H9 (cell line): ENCODE measurements at regions not wholly inside any gene's neighbourhood (a gene's known extent, or its start where the extent isn't known, plus 50 kb on each side); places are given as distances from the start of the nearest gene placed in this dataset.

Experiments used
- DNase-seq: peaks from one replicate; pipeline ENCODE4 v3.0.0-alpha.2; 2017
- H2AFZ ChIP-seq: one replicate; pipeline ENCODE4 v1.6.1; 2013; ENCODE audit warnings: mild to moderate bottlenecking, low read length, control low read depth, moderate library complexity
- H2AK5ac ChIP-seq: 2 replicates; pipeline ENCODE4 v1.6.1; 2013; ENCODE audit warnings: low read length, control low read depth, mixed read lengths; ENCODE audit not compliant: insufficient read length
- H2BK120ac ChIP-seq: one replicate; pipeline ENCODE4 v1.6.1; 2013; ENCODE audit warnings: low read depth, mild to moderate bottlenecking, low read length, control low read depth, inconsistent platforms; ENCODE audit not compliant: poor library complexity, severe bottlenecking
- H2BK12ac ChIP-seq: 2 replicates; pipeline ENCODE4 v1.6.1; 2013; ENCODE audit warnings: low read length, control low read depth, mixed read lengths, low read depth; ENCODE audit not compliant: insufficient read length
- H2BK15ac ChIP-seq: 2 replicates; pipeline ENCODE4 v1.6.1; 2013; ENCODE audit warnings: low read depth, low read length, control low read depth
- H2BK20ac ChIP-seq: one replicate; pipeline ENCODE4 v1.6.1; 2013; ENCODE audit warnings: low read depth, mild to moderate bottlenecking, low read length, control low read depth, inconsistent platforms; ENCODE audit not compliant: poor library complexity, severe bottlenecking
- H2BK5ac ChIP-seq: 2 replicates; pipeline ENCODE4 v1.6.1; 2013; ENCODE audit warnings: low read length, control low read depth, mixed read lengths; ENCODE audit not compliant: insufficient read length
- H3K14ac ChIP-seq: 2 replicates; pipeline ENCODE4 v1.6.1; 2013; ENCODE audit warnings: low read length, control low read depth; ENCODE audit not compliant: insufficient read depth
- H3K18ac ChIP-seq: 2 replicates; pipeline ENCODE4 v1.6.1; 2013; ENCODE audit warnings: low read depth, mild to moderate bottlenecking, mixed read lengths, low read length, control low read depth; ENCODE audit not compliant: insufficient read length
- H3K23ac ChIP-seq: 2 replicates; pipeline ENCODE4 v1.6.1; 2013; ENCODE audit warnings: low read length, control low read depth, mixed read lengths, low read depth; ENCODE audit not compliant: insufficient read length
- H3K23me2 ChIP-seq: 2 replicates; pipeline ENCODE4 v1.6.1; 2013; ENCODE audit warnings: low read depth, mild to moderate bottlenecking, mixed read lengths, low read length, control low read depth; ENCODE audit not compliant: insufficient read length, poor library complexity, severe bottlenecking
- H3K27ac ChIP-seq: 2 replicates; pipeline ENCODE4 v1.5.1; 2013; ENCODE audit warnings: low read length, control low read depth, mixed read lengths, low read depth; ENCODE audit not compliant: insufficient read length
- H3K27me3 ChIP-seq: 2 replicates; pipeline ENCODE4 v1.6.1; 2013; ENCODE audit warnings: low read length, control low read depth, inconsistent platforms; ENCODE audit not compliant: insufficient read depth
- H3K4ac ChIP-seq: 2 replicates; pipeline ENCODE4 v1.6.1; 2013; ENCODE audit warnings: low read depth, mild to moderate bottlenecking, control low read depth, inconsistent platforms, low read length, moderate library complexity
- H3K4me1 ChIP-seq: 2 replicates; pipeline ENCODE4 v1.6.1; 2013; ENCODE audit warnings: low read length, control low read depth, inconsistent platforms; ENCODE audit not compliant: insufficient read depth
- H3K4me2 ChIP-seq: 2 replicates; pipeline ENCODE4 v1.6.1; 2013; ENCODE audit warnings: low read length, control low read depth, mixed read lengths; ENCODE audit not compliant: insufficient read length, insufficient read depth
- H3K56ac ChIP-seq: 2 replicates; pipeline ENCODE4 v1.6.1; 2013; ENCODE audit warnings: low read depth, mild to moderate bottlenecking, mixed read lengths, low read length, control low read depth; ENCODE audit not compliant: insufficient read length
- H3K79me1 ChIP-seq: 2 replicates; pipeline ENCODE4 v1.6.1; 2013; ENCODE audit warnings: low read depth, mild to moderate bottlenecking, moderate library complexity, low read length, control low read depth, inconsistent platforms; ENCODE audit not compliant: insufficient read depth, poor library complexity, severe bottlenecking
- H3K79me2 ChIP-seq: 2 replicates; pipeline ENCODE4 v1.6.1; 2013; ENCODE audit warnings: low read length, control low read depth, inconsistent platforms; ENCODE audit not compliant: insufficient read depth
- H3K9ac ChIP-seq: 2 replicates; pipeline ENCODE4 v1.6.1; 2013; ENCODE audit warnings: low read length, control low read depth, mixed read lengths; ENCODE audit not compliant: insufficient read length; ENCODE audit errors: extremely low read depth
- H3K9me3 ChIP-seq: one replicate; pipeline ENCODE4 v1.6.1; 2013; ENCODE audit warnings: low read depth, low read length, inconsistent platforms; ENCODE audit not compliant: control insufficient read depth
- H3T11ph ChIP-seq: one replicate; pipeline ENCODE4 v1.6.1; 2013; ENCODE audit warnings: mild to moderate bottlenecking, low read length, control low read depth, inconsistent platforms
- H4K20me1 ChIP-seq: one replicate; pipeline ENCODE4 v1.6.1; 2013; ENCODE audit not compliant: control insufficient read depth, insufficient read length, insufficient read depth
- H4K5ac ChIP-seq: 2 replicates; pipeline ENCODE4 v1.6.1; 2013; ENCODE audit warnings: low read depth, mild to moderate bottlenecking, mixed read lengths, low read length, control low read depth; ENCODE audit not compliant: insufficient read length
- H4K8ac ChIP-seq: replicated peaks from 2 replicates; pipeline ENCODE4 v1.6.1; 2013; ENCODE audit warnings: low read length, control low read depth, mixed read lengths, low read depth; ENCODE audit not compliant: insufficient read length
- H4K91ac ChIP-seq: 2 replicates; pipeline ENCODE4 v1.6.1; 2013; ENCODE audit warnings: low read depth, mild to moderate bottlenecking, moderate library complexity, mixed read lengths, low read length, control low read depth; ENCODE audit not compliant: insufficient read length
- H3K27ac Mint-ChIP-seq, 3 experiments: 2 replicates in 2 of 3; 3 replicates in 1 of 3; pipeline ENCODE4 v1.8.0; 2020 to 2021; ENCODE audit warnings: mixed read lengths in 3 of 3, mild to moderate bottlenecking in 1 of 3, moderate library complexity in 1 of 3
- H3K27me3 Mint-ChIP-seq: 2 replicates; pipeline ENCODE4 v1.8.0; 2021; ENCODE audit warnings: low read depth, mild to moderate bottlenecking, moderate library complexity, mixed read lengths
- H3K36me3 Mint-ChIP-seq, 3 experiments: 2 replicates in 2 of 3; 3 replicates in 1 of 3; pipeline ENCODE4 v1.8.0; 2020 to 2021; ENCODE audit warnings: low read depth in 3 of 3, mixed read lengths in 3 of 3; ENCODE audit not compliant: insufficient read depth in 1 of 3
- H3K4me1 Mint-ChIP-seq, 2 experiments: 2 replicates each; pipeline ENCODE4 v1.8.0; 2020; ENCODE audit warnings: mixed read lengths in 2 of 2
- H3K4me3 Mint-ChIP-seq, 2 experiments: 2 replicates in 1 of 2; 3 replicates in 1 of 2; pipeline ENCODE4 v1.8.0; 2020 to 2021; ENCODE audit warnings: mild to moderate bottlenecking in 2 of 2, mixed read lengths in 2 of 2, moderate library complexity in 1 of 2
- H3K9me3 Mint-ChIP-seq, 2 experiments: 2 replicates in 1 of 2; 3 replicates in 1 of 2; pipeline ENCODE4 v1.8.0; 2020; ENCODE audit warnings: mild to moderate bottlenecking in 2 of 2, mixed read lengths in 2 of 2, moderate library complexity in 1 of 2
- WGBS: extraction: QIAGEN DNeasy Blood & Tissue Kit; methylation state at CpG from one replicate; pipeline ENCODE4 v1.1.7; 2013; ENCODE audit warnings: missing lambda C conversion rate, low lambda C conversion rate, mixed read lengths; ENCODE audit not compliant: insufficient read length; ENCODE audit errors: extremely low coverage; 5-methylcytosine and 5-hydroxymethylcytosine counted together
- TF ChIP-seq, protein P1 (sequence below): fragments of 200-600 bp; sonication (generic); conservative IDR thresholded peaks from 3 replicates; pipeline ENCODE4 v1.8.0; 2021; ENCODE audit warnings: antibody characterized with exemption, mild to moderate bottlenecking

DNA sequence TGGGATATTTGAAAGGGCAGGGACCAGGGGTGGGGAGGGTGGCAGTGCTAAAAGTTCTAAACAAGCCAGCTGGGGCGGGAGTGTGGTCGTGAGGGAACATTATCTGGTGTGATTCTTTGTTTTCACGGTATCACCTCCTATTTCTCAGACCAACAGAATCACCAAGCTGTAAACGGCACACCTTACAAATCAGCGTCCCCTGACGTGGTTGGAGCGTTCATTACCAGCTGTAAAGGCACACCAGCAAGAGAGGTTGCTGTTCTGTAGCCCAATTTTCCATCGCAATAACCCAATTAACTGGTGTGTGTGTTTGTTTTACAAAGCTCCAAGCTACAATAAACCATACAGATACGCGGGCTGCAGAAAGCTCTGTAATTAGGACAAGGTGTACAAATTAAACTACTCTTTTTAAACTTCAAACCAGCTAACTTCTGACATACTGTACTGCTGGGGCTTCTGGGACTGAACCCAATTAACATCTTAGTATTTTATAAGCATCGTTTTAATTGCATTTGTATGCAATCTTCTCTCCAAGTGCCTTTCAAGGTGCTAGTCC, 303.6 kb upstream of the CLINT1 start:
- Mint-ChIP-seq H3K27me3 (no peaks in the 10 kb centered on the region; the same call in 1 of the 2 replicates), H3K4me1 (peaks cover 5 to 7% of the 10 kb centered on the region in 2 experiments; a peak in 3 of 4 replicates), H3K27ac (no peak overlapping the region), H3K4me3 (no peak overlapping the region), H3K9me3 (no peaks in the 10 kb centered on the region), H3K36me3 (no peaks in the 10 kb centered on the region)
- Histone ChIP-seq H2BK5ac (no peak overlapping the region), H3K56ac (no peak overlapping the region), H2AFZ (no peak overlapping the region), H3K27ac (no peak overlapping the region), H3K4ac (no peak overlapping the region), H2BK120ac (no peak overlapping the region), H2BK12ac (no peak overlapping the region), H3K79me2 (no peaks in the 10 kb centered on the region), H3T11ph (no peak overlapping the region), H3K23me2 (no peaks in the 10 kb centered on the region), H4K5ac (no peak overlapping the region), H3K14ac (no peak overlapping the region), H3K4me2 (no peak overlapping the region), H3K9me3 (no peaks in the 10 kb centered on the region), H3K4me1 (no peaks in the 10 kb centered on the region), H2BK20ac (no peak overlapping the region), H2BK15ac (no peak overlapping the region), H4K20me1 (no peaks in the 10 kb centered on the region), H3K9ac (no peak overlapping the region), H4K91ac (no peak overlapping the region), H3K18ac (no peak overlapping the region), H3K79me1 (no peaks in the 10 kb centered on the region), H4K8ac (no peak overlapping the region), H2AK5ac (no peak overlapping the region), H3K23ac (no peak overlapping the region), H3K27me3 (no peaks in the 10 kb centered on the region)
- DNase-seq: no peak
- TF ChIP-seq, protein P1, sequence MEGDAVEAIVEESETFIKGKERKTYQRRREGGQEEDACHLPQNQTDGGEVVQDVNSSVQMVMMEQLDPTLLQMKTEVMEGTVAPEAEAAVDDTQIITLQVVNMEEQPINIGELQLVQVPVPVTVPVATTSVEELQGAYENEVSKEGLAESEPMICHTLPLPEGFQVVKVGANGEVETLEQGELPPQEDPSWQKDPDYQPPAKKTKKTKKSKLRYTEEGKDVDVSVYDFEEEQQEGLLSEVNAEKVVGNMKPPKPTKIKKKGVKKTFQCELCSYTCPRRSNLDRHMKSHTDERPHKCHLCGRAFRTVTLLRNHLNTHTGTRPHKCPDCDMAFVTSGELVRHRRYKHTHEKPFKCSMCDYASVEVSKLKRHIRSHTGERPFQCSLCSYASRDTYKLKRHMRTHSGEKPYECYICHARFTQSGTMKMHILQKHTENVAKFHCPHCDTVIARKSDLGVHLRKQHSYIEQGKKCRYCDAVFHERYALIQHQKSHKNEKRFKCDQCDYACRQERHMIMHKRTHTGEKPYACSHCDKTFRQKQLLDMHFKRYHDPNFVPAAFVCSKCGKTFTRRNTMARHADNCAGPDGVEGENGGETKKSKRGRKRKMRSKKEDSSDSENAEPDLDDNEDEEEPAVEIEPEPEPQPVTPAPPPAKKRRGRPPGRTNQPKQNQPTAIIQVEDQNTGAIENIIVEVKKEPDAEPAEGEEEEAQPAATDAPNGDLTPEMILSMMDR: no peak
- no CpG with 5 or more reads among the region's 11 CpGs for WGBS
